H1 (cell line): ENCODE measurements at regions not wholly inside any gene's neighbourhood (a gene's known extent, or its start where the extent isn't known, plus 50 kb on each side); places are given as distances from the start of the nearest gene placed in this dataset.

Experiments
- CTCF ChIA-PET: fragments of 300-600 bp; sonication (Branson Sonifier 250); formaldehyde crosslinking; loops from one replicate; lab custom pipeline; 2021; ENCODE audit not compliant: partially characterized antibody; lab: Charles Lee
- POLR2A ChIA-PET: fragments of 300-600 bp; sonication (Branson Sonifier 250); formaldehyde crosslinking; loops from one replicate; lab custom pipeline; 2021; ENCODE audit warnings: inconsistent platforms; ENCODE audit not compliant: partially characterized antibody; lab: Charles Lee
- DNase-seq, 2 experiments: peaks; one replicate each; pipeline versions ENCODE4 v3.0.0 to v3.0.0-alpha.2; 2010 to 2022; ENCODE audit warnings: low spot score in 2 of 2, low read depth in 1 of 2, mixed read lengths in 1 of 2
- FAIRE-seq: peaks from 2 replicates; lab custom pipeline; 2011; peaks lifted over from hg19 to GRCh38; lab: Jason Lieb, UNC
- H2AFZ ChIP-seq: 2 replicates; pipeline ENCODE4 v1.8.1; 2012; ENCODE audit warnings: low read length, inconsistent platforms
- H2AK5ac ChIP-seq: 2 replicates; pipeline ENCODE4 v1.6.1; 2013; ENCODE audit warnings: low read depth, low read length
- H2BK120ac ChIP-seq: replicated peaks from 2 replicates; pipeline ENCODE3; 2013; ENCODE audit warnings: low read depth, low read length, inconsistent platforms
- H2BK12ac ChIP-seq: 2 replicates; pipeline ENCODE4 v1.6.1; 2013; ENCODE audit warnings: low read depth, low read length
- H2BK15ac ChIP-seq: 2 replicates; pipeline ENCODE4 v1.6.1; 2013; ENCODE audit warnings: low read length
- H2BK20ac ChIP-seq: 2 replicates; pipeline ENCODE4 v1.6.1; 2013; ENCODE audit warnings: low read length
- H2BK5ac ChIP-seq: 2 replicates; pipeline ENCODE4 v1.6.1; 2013; ENCODE audit warnings: low read depth, low read length
- H3K14ac ChIP-seq: 2 replicates; pipeline ENCODE4 v1.6.1; 2013; ENCODE audit warnings: inconsistent platforms; ENCODE audit not compliant: insufficient read length
- H3K18ac ChIP-seq: 2 replicates; pipeline ENCODE4 v1.6.1; 2013; ENCODE audit warnings: low read length; ENCODE audit errors: extremely low read depth
- H3K23ac ChIP-seq: 2 replicates; pipeline ENCODE4 v1.6.1; 2013; ENCODE audit warnings: inconsistent platforms; ENCODE audit not compliant: insufficient read length
- H3K23me2 ChIP-seq: 2 replicates; pipeline ENCODE4 v1.6.1; 2013; ENCODE audit warnings: low read depth, low read length
- H3K27ac ChIP-seq: 2 replicates; pipeline ENCODE4 v1.6.1; 2011; ENCODE audit warnings: low read depth, low read length, inconsistent platforms
- H3K27me3 ChIP-seq, 4 experiments: replicated peaks in 1 of 4; 1 replicate in 1 of 4; 2 replicates in 3 of 4; pipeline versions ENCODE4 v1.6.1 to v1.8.1; 2011 to 2013; ENCODE audit warnings: low read length in 3 of 4, mild to moderate bottlenecking in 3 of 4, inconsistent platforms in 2 of 4, mixed read lengths in 2 of 4, moderate library complexity in 1 of 4; ENCODE audit not compliant: control insufficient read depth in 3 of 4, insufficient read depth in 3 of 4; ENCODE audit errors: extremely low read depth in 1 of 4
- H3K36me3 ChIP-seq, 4 experiments: 2 replicates each; pipeline versions ENCODE4 v1.6.1 to v1.8.1; 2011 to 2013; ENCODE audit warnings: mild to moderate bottlenecking in 4 of 4, low read length in 3 of 4, moderate library complexity in 2 of 4, control low read depth in 1 of 4, inconsistent platforms in 1 of 4; ENCODE audit not compliant: insufficient read depth in 4 of 4, control insufficient read depth in 2 of 4
- H3K4ac ChIP-seq: replicated peaks from 2 replicates; pipeline ENCODE3; 2013; ENCODE audit warnings: low read length, low read depth, mixed read lengths, inconsistent platforms; ENCODE audit not compliant: insufficient read length
- H3K4me1 ChIP-seq, 4 experiments: replicated peaks in 1 of 4; 1 replicate in 1 of 4; 2 replicates in 3 of 4; pipeline versions ENCODE4 v1.6.1 to v1.8.1; 2011 to 2013; ENCODE audit warnings: low read length in 3 of 4, inconsistent platforms in 2 of 4, mixed read lengths in 1 of 4; ENCODE audit not compliant: insufficient read depth in 4 of 4, control insufficient read depth in 3 of 4
- H3K4me2 ChIP-seq, 2 experiments: 2 replicates each; pipeline versions ENCODE4 v1.6.1 to v1.8.1; 2011 to 2013; ENCODE audit warnings: low read depth in 2 of 2, low read length in 2 of 2, control low read depth in 1 of 2, inconsistent platforms in 1 of 2, mild to moderate bottlenecking in 1 of 2; ENCODE audit not compliant: insufficient read depth in 1 of 2
- H3K4me3 ChIP-seq, 4 experiments: fragments of 200-600, 300-600 bp in 1 of 4; sonication (generic), shearing (Covaris generic), sonication (Bioruptor Twin) in 1 of 4; 2 replicates each; pipeline versions ENCODE4 v1.5.1 to v1.8.1; 2011 to 2016; ENCODE audit warnings: low read length in 4 of 4, low read depth in 3 of 4, control low read depth in 2 of 4, inconsistent platforms in 2 of 4, mild to moderate bottlenecking in 2 of 4, mixed read lengths in 1 of 4, moderate library complexity in 1 of 4; ENCODE audit not compliant: insufficient read depth in 2 of 4; ENCODE audit errors: extremely low read depth in 1 of 4
- H3K56ac ChIP-seq: replicated peaks from 2 replicates; pipeline ENCODE3; 2013; ENCODE audit warnings: low read depth, mild to moderate bottlenecking, mixed read lengths, low read length, inconsistent platforms; ENCODE audit not compliant: insufficient read length
- H3K79me1 ChIP-seq: 2 replicates; pipeline ENCODE4 v1.6.1; 2013; ENCODE audit warnings: low read depth, low read length, control low read depth
- H3K79me2 ChIP-seq, 2 experiments: 2 replicates each; pipeline versions ENCODE4 v1.6.1 to v1.8.1; 2012 to 2013; ENCODE audit warnings: low read length in 2 of 2, mild to moderate bottlenecking in 2 of 2, inconsistent platforms in 1 of 2; ENCODE audit not compliant: insufficient read depth in 2 of 2, control insufficient read depth in 1 of 2
- H3K9ac ChIP-seq, 4 experiments: replicated peaks in 1 of 4; 1 replicate in 1 of 4; 2 replicates in 3 of 4; pipeline versions ENCODE4 v1.6.1 to v1.8.1; 2011 to 2013; ENCODE audit warnings: low read depth in 3 of 4, low read length in 3 of 4, control low read depth in 2 of 4, mild to moderate bottlenecking in 2 of 4, moderate library complexity in 2 of 4, inconsistent platforms in 1 of 4; ENCODE audit errors: extremely low read depth in 1 of 4
- H3K9me3 ChIP-seq, 2 experiments: 2 replicates each; pipeline versions ENCODE4 v1.6.1 to v1.8.1; 2012 to 2013; ENCODE audit warnings: mild to moderate bottlenecking in 2 of 2, moderate library complexity in 2 of 2, control low read depth in 1 of 2, inconsistent platforms in 1 of 2, low read depth in 1 of 2, low read length in 1 of 2, mixed read lengths in 1 of 2; ENCODE audit not compliant: insufficient read depth in 2 of 2
- H4K20me1 ChIP-seq, 2 experiments: replicated peaks in 1 of 2; 2 replicates each; pipeline versions ENCODE3 to v1.8.1; 2011 to 2013; ENCODE audit warnings: inconsistent platforms in 2 of 2, low read length in 2 of 2, mild to moderate bottlenecking in 1 of 2; ENCODE audit not compliant: insufficient read depth in 2 of 2, control insufficient read depth in 1 of 2
- H4K5ac ChIP-seq: 2 replicates; pipeline ENCODE4 v1.6.1; 2013; ENCODE audit warnings: low read length, low read depth, mixed read lengths, inconsistent platforms; ENCODE audit not compliant: insufficient read length
- H4K8ac ChIP-seq: 2 replicates; pipeline ENCODE4 v1.8.0; 2013; ENCODE audit warnings: mild to moderate bottlenecking, moderate library complexity, low read length, inconsistent platforms; ENCODE audit not compliant: insufficient read depth; ENCODE audit errors: extremely low read depth
- H4K91ac ChIP-seq: replicated peaks from 2 replicates; pipeline ENCODE3; 2013; ENCODE audit warnings: low read length, mixed read lengths, inconsistent platforms; ENCODE audit not compliant: insufficient read length
- CTBP2 ChIP-seq: IDR thresholded peaks from 2 replicates; pipeline ENCODE4 v1.7.0; 2011; ENCODE audit warnings: borderline replicate concordance, mild to moderate bottlenecking, moderate library complexity, mixed read lengths, low read length; ENCODE audit not compliant: insufficient read depth, insufficient read length
- GABPA ChIP-seq: IDR thresholded peaks from 2 replicates; pipeline ENCODE4 v1.6.1; 2011; ENCODE audit warnings: mild to moderate bottlenecking, low read length, moderate library complexity, borderline replicate concordance; ENCODE audit not compliant: insufficient read depth
- JUN ChIP-seq: IDR thresholded peaks from 2 replicates; pipeline ENCODE4 v1.6.1; 2011; ENCODE audit warnings: low read depth, mild to moderate bottlenecking, improper control_type of control experiment, low read length
- RFX5 ChIP-seq: IDR thresholded peaks from 2 replicates; pipeline ENCODE4 v1.6.1; 2011; ENCODE audit warnings: low read depth, low read length, improper control_type of control experiment, borderline replicate concordance
- SP2 ChIP-seq: IDR thresholded peaks from 2 replicates; pipeline ENCODE4 v1.6.1; 2012; ENCODE audit warnings: mild to moderate bottlenecking, low read length, inconsistent platforms
- YY1 ChIP-seq: IDR thresholded peaks from 2 replicates; pipeline ENCODE4 v1.6.1; 2011; ENCODE audit warnings: low read depth, mild to moderate bottlenecking, low read length
- WGBS, 2 experiments: shearing (Covaris generic) in 1 of 2; methylation state at CpG; one replicate each; pipeline versions ENCODE4 v1.1.6 to v1.1.7; 2013 to 2015; ENCODE audit warnings: low lambda C conversion rate in 2 of 2, mixed read lengths in 2 of 2, inconsistent platforms in 1 of 2, low coverage in 1 of 2, missing lambda C conversion rate in 1 of 2; ENCODE audit not compliant: insufficient replicate concordance in 2 of 2, insufficient coverage in 1 of 2, insufficient read length in 1 of 2; ENCODE audit errors: extremely low coverage in 1 of 2, missing lambda C conversion rate in 1 of 2; 5-methylcytosine and 5-hydroxymethylcytosine counted together

DNA sequence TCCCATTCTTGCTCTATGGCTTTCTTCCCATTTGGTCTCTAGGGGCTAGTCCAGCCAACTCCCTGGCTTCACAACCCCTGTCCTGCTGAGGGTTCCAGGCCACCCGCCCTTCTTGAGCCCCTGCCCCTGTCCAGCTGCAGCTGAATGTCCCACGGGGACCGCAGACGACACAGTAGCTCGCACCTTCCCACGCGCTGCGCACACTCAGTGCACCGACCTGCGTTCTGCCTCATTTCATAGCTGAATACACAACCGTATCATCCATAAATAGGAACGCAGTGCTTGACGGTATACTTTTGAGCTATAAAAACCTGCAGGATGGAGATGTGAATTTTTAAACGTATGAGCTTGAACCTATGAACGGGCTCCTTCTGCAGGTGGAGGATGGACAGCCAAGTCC lies 660.4 kb upstream of the SALL3 start:
- Histone ChIP-seq H3K4me3 (no peak overlapping the region), H2BK20ac (no peak overlapping the region), H3K79me2 (no peaks in the 10 kb centered on the region), H2BK15ac (no peak overlapping the region), H3K23ac (no peak overlapping the region), H4K20me1 (no peaks in the 10 kb centered on the region), H3K14ac (no peak overlapping the region), H2AFZ (no peak overlapping the region), H3K4me1 (no peaks in the 10 kb centered on the region), H2AK5ac (no peak overlapping the region), H3K36me3 (no peaks in the 10 kb centered on the region), H3K23me2 (no peaks in the 10 kb centered on the region), H3K4ac (no peak overlapping the region), H3K56ac (no peak overlapping the region), H3K9ac (no peak overlapping the region), H3K9me3 (no peaks in the 10 kb centered on the region), H3K79me1 (no peaks in the 10 kb centered on the region), H2BK120ac (no peak overlapping the region), H4K8ac (no peak overlapping the region), H3K18ac (no peak overlapping the region), H3K4me2 (no peak overlapping the region), H2BK12ac (no peak overlapping the region), H3K27me3 (no peaks in the 10 kb centered on the region), H4K91ac (no peak overlapping the region), H2BK5ac (no peak overlapping the region), H4K5ac (no peak overlapping the region), H3K27ac (no peak overlapping the region)
- FAIRE-seq: no peak
- ChIA-PET POLR2A (no interaction called here), CTCF (interaction anchor here (0.9 kb wide), 1 partner anchor 10 kb away, joined by 3 read pairs; no protein-coding TSS in a partner anchor)
- DNase-seq: no peak
- 91% methylated on average over 15 of the region's 15 CpGs; no CpG with 5 or more reads in 1 of the 2 experiments for WGBS, 2 experiments
- TF ChIP-seq YY1: no peak
- TF ChIP-seq GABPA: no peak
- no peak for TF ChIP-seq CTBP2
- TF ChIP-seq SP2: no peak
- TF ChIP-seq RFX5: no peak
- TF ChIP-seq JUN: no peak
